ENCODE measurements at regions not wholly inside any gene's neighbourhood (a gene's known extent, or its start where the extent isn't known, plus 50 kb on each side); places are given as distances from the start of the nearest gene placed in this dataset.
A peak's percentile ranks its signal among the peaks of the same experiment; 100 is the strongest.
"Not testable (repeated sequence)": the region's sequence is repeated elsewhere in the genome, so short reads cannot be mapped to it uniquely, and the experiment has no call there.

DNA sequence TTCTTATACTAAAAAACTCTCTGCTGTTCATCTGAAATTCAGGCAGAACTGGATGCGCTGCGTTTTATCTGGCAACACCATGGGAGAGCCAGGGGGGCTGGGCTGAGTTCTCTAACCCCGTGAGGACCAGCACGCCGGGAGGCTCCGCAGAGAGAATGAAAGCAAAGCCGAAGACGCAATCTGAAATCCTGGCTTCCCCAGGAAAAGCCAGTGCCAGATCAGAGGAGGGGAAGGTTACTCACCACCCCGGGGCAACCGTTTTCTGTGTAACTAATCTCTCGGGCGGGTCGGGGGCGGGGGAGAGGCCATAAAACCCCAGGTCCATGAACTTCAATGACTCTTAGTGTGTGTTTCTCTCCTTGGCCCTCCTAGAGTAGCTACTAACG, 99.4 kb downstream of the SHANK2 start:
- peak; percentile 48 for DNase-seq (ENCODE audit: low spot score)

DNA sequence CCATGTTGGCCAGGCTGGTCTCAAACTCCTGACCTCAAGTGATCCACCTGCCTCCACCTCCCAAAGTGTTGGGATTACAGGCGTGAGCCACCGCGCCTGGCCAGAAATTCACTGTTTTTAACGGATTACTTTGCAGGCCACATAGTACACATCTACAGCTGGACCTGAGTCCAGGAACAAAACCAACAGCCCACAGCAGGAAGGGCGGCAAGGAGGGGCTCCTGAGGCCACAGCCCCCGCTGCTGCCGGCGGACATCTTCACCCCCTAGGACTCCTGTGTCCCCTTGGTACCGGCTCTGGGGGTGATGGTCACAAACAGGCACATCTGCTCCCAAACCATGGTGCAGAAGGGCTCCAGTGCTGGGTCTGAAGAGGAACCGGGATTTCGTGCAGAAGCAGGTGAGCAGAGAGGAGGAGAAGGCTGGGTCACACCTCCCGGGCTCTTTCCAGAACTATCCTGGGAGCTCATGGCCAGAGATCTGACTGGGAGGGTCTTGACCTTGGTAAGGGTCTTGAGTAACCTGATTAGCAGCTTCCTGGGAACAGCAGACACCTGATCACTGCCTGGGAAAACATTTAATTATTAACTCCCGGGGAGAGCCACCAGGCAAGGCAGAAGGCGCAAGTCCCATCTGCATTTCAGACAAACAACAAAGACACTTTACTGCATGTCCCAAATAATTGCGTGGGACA, 99.9 kb downstream of the SHANK2 start:
- not testable (repeated sequence) for DNase-seq (ENCODE audit: low spot score)

GRCh38 chr11:71151561-71151960, 100.8 kb downstream of the SHANK2 start:
- DNase-seq (ENCODE audit: low spot score): no peak

DNA sequence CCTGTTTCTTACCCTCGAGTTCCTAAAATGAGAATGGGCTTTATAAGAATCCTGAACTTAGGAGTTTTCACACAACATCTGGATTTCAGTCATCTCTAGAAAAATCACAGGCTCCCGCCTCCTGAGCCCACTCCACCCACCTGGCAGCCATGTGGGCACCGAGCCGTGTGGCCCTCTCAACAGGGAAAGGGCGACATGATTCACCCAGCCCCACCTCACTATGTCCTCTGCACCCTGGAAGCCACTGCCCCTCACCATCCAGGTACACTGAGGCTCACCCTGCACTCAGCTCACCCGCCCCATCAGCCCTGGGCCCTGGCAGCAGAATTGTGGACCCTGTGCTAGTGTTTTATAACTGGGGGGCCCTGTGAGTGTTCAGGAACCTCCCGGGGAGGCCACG, 101.5 kb downstream of the SHANK2 start:
- no peak for DNase-seq (ENCODE audit: low spot score)

DNA sequence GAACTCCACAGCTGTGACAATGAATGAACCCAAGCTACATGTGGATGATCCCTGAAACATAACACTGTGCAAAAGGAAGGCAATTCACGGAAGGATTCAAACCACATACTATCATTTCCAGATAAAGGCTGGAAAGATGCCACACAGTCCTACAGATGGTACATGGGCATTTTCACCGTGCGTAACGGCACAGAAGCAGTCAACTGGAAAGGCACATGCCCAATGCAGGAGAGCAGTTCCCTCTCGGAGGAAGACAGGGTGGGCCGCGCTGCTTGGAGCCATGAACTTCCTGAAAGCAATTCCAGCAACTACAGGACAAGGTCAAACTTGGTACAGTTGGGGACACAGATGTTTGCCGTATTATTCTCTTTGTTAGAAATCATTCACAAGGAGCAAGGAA, 103.7 kb downstream of the SHANK2 start:
- DNase-seq (ENCODE audit: low spot score): no peak

DNA sequence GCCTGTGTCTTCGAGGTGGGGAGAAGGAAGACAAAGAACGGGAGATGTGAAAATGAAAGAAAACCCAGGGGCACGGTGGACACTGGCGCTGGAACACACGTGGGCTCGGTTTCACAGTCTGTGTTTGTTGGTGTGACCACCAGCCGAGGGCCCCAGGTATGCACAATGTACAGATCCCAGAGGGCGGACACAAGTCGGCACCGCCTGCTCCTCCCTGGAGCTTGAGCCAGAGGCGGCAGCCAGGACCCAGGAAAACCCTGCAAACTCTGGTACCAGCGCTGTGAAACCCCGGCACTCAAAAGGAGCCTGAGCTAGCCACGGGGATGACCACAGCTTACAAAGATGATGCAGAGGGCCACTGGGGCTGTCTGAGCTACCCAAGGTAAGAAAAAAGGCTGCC, 105.0 kb downstream of the SHANK2 start:
- no peak for DNase-seq (ENCODE audit: low spot score)

DNA sequence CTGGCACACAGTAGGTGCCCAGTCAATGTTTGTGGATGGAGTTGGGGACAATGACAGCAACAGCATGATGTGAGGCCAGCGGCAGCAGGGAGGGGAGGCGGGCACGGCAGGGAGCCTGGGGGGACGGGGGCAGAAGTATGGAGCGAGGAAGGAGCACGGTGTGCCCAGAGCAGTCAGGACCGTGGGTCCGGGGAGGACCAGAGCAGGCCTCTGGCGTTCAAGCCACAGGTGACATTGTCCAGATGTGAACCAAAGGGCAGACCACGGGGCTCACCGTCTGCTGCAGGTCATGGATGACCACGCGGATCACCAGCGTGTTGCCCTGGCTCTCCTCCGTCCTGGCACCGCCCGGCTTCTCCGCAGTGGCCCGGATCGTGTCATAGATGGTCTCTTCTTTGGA, 105.5 kb downstream of the SHANK2 start:
- DNase-seq (ENCODE audit: low spot score): no peak

DNA sequence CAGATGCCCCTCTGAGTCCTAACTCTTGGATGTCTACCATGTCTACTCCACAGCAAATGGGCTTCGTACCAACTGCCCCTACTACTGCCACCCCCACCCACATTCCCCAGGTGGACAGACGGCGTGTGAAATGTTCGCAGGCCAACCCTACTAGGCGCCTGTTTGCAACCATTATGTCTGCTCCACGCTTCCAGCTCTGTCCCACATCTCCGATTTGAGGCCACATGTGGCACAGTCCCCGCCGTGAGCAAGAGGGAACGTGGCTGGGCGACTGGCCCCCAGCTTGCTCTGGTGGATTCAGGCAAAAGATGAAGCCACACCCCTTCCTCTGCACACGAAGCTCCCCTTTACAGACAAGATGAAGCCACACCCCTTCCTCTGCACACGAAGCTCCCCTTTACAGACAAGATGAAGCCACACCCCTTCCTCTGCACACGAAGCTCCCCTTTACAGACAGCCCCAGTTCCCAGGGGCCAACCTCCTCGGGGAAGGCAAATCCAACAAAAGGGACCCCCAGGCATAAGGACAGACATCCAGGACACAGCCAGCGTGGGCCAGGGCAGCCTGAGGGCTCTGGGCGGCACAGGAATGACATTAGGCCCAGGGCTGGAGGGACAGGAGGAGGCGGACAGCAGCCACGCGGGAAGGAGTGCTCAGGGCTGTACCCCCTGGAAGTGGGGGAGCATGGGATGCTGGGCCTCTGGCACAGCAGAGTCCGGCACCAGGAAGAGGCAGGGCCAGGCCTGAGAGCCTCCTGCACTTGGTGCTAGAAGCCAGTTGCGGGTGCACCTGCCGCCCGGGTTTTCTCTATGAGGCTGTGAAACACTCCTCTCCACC, 106.2 kb downstream of the SHANK2 start:
- DNase-seq (ENCODE audit: low spot score): no peak

DNA sequence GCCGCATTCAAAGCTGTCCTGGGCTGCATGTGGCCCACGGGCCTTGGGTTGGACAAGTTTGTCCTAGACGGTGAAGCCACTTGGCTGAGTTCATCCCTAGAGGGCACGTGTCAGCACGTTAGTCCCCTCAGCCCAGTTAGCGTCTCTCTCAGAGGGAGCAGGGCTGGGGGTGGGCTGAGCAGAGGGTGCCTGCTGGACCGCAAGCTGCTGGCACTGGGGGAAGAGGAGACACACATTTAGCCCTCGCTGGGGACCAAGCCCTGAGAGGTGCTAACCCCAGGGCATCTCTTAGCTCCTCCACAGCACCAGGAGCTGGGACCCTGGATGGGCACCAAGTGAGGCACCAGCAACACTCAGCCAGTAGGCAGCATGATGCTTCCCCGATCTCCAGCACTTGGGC, 107.0 kb downstream of the SHANK2 start:
- DNase-seq (ENCODE audit: low spot score): no peak

- no peak for DNase-seq (ENCODE audit: low spot score)
Measured at GRCh38 chr11:71144736-71145135, 107.6 kb downstream of the SHANK2 start.

- no peak for DNase-seq (ENCODE audit: low spot score)
Measured at GRCh38 chr11:71144010-71144409, 108.4 kb downstream of the SHANK2 start.

DNA sequence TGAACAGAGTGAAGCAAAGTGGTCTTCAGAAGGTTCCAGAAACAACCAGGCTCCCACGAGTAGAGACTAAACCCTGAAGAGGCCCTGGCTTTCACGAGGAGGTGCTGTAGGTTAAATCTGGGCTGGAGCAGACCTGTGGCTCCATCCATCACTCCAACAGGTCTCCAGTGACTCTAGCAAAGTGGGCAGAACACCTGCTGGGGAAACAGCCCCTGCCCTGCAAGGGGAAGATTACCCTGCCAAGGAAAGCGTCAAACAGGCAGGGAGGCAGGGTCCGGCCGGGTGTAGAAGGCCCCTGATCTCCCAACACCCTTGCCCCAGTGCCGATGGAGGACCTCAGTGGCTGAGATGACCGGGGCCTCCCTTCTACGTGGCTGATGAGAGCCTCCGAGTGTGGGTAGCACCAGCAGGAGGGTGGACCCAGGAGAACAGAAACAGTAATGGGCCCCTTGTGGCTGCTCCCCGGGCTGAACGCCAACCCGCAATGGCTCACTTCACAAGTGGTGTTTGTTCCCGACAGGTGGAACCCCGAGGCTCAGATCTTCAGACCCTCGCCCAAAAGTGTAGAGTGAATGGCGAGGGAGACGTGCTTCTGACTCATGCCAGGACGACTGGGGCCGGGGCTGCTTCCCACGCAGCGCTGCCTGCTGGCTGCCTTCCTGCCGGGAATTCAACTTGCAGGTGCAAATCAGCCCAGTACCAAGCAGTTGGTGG, 112.0 kb downstream of the SHANK2 start:
- no peak for DNase-seq (ENCODE audit: low spot score)

- peak; percentile 39 for DNase-seq (ENCODE audit: low spot score)
Measured at GRCh38 chr11:71139516-71140205, 112.7 kb downstream of the SHANK2 start.

DNA sequence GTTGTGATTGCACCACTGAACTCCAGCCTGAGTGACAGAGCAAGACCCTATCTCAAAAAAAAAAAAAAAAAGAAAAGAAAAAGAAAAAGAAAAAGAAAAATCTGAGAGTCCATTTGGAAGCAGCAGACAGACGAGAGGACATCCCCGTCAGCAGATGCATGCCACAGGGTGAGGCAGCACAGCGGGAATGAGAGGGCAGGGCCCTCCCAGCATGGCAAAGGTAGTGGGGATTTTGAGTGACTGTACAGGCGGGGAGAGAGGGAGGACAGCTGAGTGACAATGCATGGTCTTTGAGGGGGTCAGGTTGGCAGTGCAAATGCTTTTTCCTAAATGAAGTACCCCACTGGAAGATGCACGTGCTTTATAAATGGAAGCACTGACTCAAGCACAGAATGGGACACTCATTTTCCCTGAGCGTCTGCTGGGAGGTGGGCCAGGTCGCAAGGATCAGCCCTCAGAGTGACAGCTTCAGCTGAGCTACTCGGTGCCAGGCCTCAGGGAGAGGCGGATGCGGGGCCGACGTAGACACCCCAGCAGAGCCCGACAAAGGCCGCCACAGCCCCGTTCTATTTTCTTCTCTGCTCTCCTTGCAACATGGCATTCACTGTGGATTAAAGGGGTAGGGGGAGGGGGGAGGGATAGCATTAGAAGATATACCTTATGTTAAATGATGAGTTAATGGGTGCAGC, 113.5 kb downstream of the SHANK2 start:
- no peak for DNase-seq (ENCODE audit: low spot score)

GRCh38 chr11:71137376-71137775, 115.0 kb downstream of the SHANK2 start:
- no peak for DNase-seq (ENCODE audit: low spot score)

DNA sequence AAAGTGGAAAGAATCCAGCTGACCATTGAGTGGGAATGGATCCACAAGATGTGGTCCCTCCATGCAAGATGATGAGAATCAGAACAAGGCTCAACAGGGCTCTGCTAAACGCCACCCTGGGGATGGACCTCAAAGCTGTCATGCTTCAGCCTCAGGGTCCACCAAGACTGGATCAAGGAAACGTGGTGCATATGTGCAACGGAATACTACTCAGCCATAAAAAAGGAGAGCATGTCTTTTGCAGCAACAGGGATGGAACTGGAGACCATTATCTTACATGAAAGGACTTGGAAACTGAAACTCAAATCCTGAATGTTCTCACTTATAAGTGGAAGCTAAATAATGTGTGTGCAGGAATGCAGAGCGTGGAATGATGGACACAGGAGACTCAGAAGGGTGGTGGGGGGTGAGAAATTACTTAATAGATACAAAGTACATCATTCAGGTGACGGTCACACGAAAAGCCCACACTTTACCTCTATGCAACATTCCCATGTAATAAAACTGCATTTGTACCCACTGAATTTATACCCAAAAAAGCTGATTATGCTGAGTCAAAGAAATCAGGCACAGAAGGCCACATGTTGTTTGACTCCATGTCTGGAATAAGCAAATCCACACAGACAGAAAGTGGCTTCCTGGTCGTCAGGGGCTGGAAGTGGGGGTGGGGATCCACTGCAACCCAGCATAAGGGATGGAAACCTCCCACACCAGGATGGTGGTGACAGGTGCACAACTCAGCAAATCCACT, 116.1 kb downstream of the SHANK2 start:
- no peak for DNase-seq (ENCODE audit: low spot score)

DNA sequence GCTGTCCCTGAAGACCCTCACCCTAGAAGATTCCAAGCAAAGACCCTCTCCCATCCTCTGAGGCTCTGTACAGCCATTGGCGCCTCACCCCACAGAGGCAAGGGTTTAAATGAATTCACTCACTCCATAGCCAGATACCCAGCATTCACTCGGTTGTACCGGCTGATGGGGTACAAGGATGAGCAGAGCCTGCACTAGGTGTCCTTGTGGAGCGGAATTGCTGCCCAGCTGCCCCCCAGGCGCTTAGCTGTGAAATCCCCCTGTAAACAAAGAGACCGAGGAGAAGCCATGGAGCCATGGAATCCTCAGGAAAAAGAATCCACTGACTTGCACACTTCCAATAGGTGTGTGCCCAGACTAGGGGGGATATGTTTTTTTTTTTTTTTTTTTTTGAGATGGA, 117.3 kb downstream of the SHANK2 start:
- no peak for DNase-seq (ENCODE audit: low spot score)

DNA sequence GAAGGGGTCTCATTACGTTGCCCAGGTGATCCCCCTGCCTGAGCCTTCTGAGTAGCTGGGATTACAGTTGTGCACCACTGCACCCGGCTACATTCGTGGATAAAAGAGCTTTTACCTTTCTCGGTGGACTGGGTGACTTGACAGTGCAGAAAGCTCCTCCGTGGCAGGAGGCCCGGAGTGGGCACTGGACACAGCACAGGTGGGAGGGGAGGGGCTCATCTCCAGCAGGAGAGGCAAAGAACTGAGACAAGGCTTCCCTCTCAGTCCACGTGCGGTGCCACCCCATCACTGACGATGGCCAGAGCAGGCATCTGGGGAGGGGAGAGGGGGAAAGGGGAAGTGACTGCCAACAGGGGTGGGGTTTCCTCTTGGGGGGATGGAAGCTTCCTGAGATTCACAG, 118.4 kb downstream of the SHANK2 start:
- DNase-seq (ENCODE audit: low spot score): no peak

DNA sequence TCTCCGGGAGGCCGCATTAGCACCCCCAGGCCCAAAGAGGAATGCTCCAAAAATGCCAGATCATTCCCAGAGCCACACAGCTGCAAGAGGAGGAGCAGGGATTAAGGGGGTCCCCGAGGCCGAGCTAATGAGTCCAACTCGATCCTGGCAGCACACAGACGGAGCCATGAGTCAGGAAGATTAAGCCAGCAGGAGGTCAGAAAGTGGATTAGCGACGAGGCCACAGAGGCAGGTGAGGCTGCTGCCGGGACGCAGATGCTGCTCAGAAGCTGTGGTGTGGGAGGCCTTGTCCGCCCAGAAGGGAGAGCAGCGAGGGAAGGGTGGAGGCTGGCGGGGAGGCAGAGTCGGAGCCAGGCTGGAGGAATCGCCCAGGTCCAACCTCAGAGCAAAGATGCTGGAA, 120.5 kb downstream of the SHANK2 start:
- DNase-seq (ENCODE audit: low spot score): peak; percentile 23

DNA sequence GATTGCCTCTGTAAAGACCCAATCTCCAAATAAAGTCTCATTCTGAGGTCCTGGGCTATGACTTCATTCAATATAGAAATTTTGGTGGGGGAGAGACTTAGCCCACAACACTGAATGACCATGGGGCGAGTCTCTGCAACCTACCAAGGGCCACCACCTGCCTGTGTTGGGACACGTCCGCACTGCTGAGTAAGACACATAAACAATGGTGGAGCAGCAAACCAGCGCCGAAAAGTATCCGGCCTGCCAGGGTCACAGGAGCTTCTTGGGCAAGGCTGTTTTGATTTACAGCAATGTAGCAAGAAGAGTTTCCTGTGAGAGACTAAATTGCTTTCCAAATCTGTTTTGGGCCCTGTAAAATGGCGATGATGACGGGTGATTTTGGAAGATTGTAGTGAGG, 122.3 kb downstream of the SHANK2 start:
- DNase-seq (ENCODE audit: low spot score): no peak

GRCh38 chr11:71129624-71130023, 122.8 kb downstream of the SHANK2 start:
- DNase-seq (ENCODE audit: low spot score): no peak
